Caco-2 (cell line): ENCODE measurements at regions not wholly inside any gene's neighbourhood (a gene's known extent, or its start where the extent isn't known, plus 50 kb on each side); places are given as distances from the start of the nearest gene placed in this dataset.
A peak's percentile ranks its signal among the peaks of the same experiment; 100 is the strongest.

Experiments used
- BruUV-seq: library from RNA; stranded (reverse); fragments of 400-500 nt; replicated peaks from 2 replicates; lab custom pipeline; 2021; lab: Mats Ljungman, UMichigan
- CTCF ChIA-PET: fragments of 300-600 bp; sonication (Branson Sonifier 250); formaldehyde crosslinking; loops from one replicate; lab custom pipeline; 2022; ENCODE audit warnings: antibody characterized with exemption; lab: Charles Lee
- POLR2A ChIA-PET: fragments of 300-600 bp; sonication (Branson Sonifier 250); formaldehyde crosslinking; loops from one replicate; lab custom pipeline; 2022; ENCODE audit warnings: antibody characterized with exemption; lab: Charles Lee
- DNase-seq, 2 experiments: peaks; one replicate each; pipeline versions ENCODE4 v3.0.0 to v3.0.0-alpha.2; 2020 to 2022
- H3K27me3 ChIP-seq: replicated peaks from 2 replicates; pipeline ENCODE4 v1.6.0; 2011; ENCODE audit warnings: low read length; ENCODE audit not compliant: control insufficient read depth, insufficient read depth
- H3K36me3 ChIP-seq: 2 replicates; pipeline ENCODE4 v1.5.1; 2011; ENCODE audit warnings: low read length; ENCODE audit not compliant: control insufficient read depth, insufficient read depth
- H3K4me1 ChIP-seq: fragments of 250-450 bp; sonication (Bioruptor Pico); 2 replicates; pipeline ENCODE4 v1.5.1; 2020; ENCODE audit warnings: mild to moderate bottlenecking
- H3K4me3 ChIP-seq: 2 replicates; pipeline ENCODE4 v1.5.1; 2011; ENCODE audit warnings: low read depth, mild to moderate bottlenecking, control low read depth, low read length
- H3K9me3 ChIP-seq: fragments of 250-450 bp; sonication (Bioruptor Pico); 2 replicates; pipeline ENCODE4 v1.5.1; 2020; ENCODE audit warnings: mild to moderate bottlenecking, moderate library complexity
- H3K27ac Mint-ChIP-seq: one replicate; pipeline ENCODE4 v1.8.0; 2022; ENCODE audit warnings: mixed read lengths; ENCODE audit not compliant: unreplicated experiment
- H3K27me3 Mint-ChIP-seq: one replicate; pipeline ENCODE4 v1.8.0; 2022; ENCODE audit warnings: mixed read lengths; ENCODE audit not compliant: insufficient read depth, unreplicated experiment
- H3K36me3 Mint-ChIP-seq: one replicate; pipeline ENCODE4 v1.8.0; 2022; ENCODE audit warnings: mild to moderate bottlenecking, mixed read lengths; ENCODE audit not compliant: insufficient read depth, unreplicated experiment
- H3K4me1 Mint-ChIP-seq: one replicate; pipeline ENCODE4 v1.8.0; 2022; ENCODE audit warnings: low read depth, mixed read lengths; ENCODE audit not compliant: unreplicated experiment
- H3K4me3 Mint-ChIP-seq: one replicate; pipeline ENCODE4 v1.8.0; 2022; ENCODE audit warnings: mild to moderate bottlenecking, moderate library complexity, mixed read lengths; ENCODE audit not compliant: unreplicated experiment
- H3K9me3 Mint-ChIP-seq: one replicate; pipeline ENCODE4 v1.8.0; 2022; ENCODE audit warnings: mixed read lengths; ENCODE audit not compliant: unreplicated experiment
- CTCF ChIP-seq, 2 experiments: fragments of 200-600 bp in 1 of 2; IDR thresholded peaks; 1 replicate in 1 of 2; 2 replicates in 1 of 2; pipeline versions ENCODE4 v1.5.1 to v1.8.0; 2011 to 2022; ENCODE audit warnings: antibody characterized with exemption in 1 of 2, control low read depth in 1 of 2, inconsistent platforms in 1 of 2, low read depth in 1 of 2, low read length in 1 of 2, mild to moderate bottlenecking in 1 of 2, moderate library complexity in 1 of 2; ENCODE audit not compliant: insufficient read depth in 1 of 2, severe bottlenecking in 1 of 2, unreplicated experiment in 1 of 2
- intact Hi-C: fragments of 100-400 bp; cut with micrococcal nuclease; formaldehyde crosslinking; loops from one replicate; pipeline ENCODE4 v1.10.0; 2022; ENCODE audit not compliant: unreplicated experiment

GRCh38 chr10:78712147-78712546 lies 356.6 kb upstream of the ZMIZ1 start:
- intact Hi-C loops: no loop called here
- no peak overlapping the region for H3K27ac Mint-ChIP-seq

GRCh38 chr10:78713659-78714058 lies 355.1 kb upstream of the ZMIZ1 start:
- no peak overlapping the region for H3K4me3 ChIP-seq
- Mint-ChIP-seq H3K27ac (no peak overlapping the region), H3K36me3 (no peaks in the 10 kb centered on the region), H3K4me3 (no peak overlapping the region), H3K4me1 (no peaks in the 10 kb centered on the region), H3K27me3 (no peaks in the 10 kb centered on the region), H3K9me3 (no peaks in the 10 kb centered on the region)
- DNase-seq: no peak
- no peaks in the 10 kb centered on the region for H3K4me1 ChIP-seq
- POLR2A ChIA-PET: no interaction called here
- no peaks in the 10 kb centered on the region for H3K36me3 ChIP-seq
- CTCF ChIA-PET: no interaction called here
- no TSS peak for BruUV-seq
- H3K27me3 ChIP-seq: no peaks in the 10 kb centered on the region
- no peak for TF ChIP-seq CTCF (IDR thresholded peaks at IDR 0.05; ENCODE audit: insufficient read depth in 1 of 2, low read depth in 1 of 2, low read length in 1 of 2, severe bottlenecking in 1 of 2, unreplicated experiment in 1 of 2)
- intact Hi-C loops: no loop called here
- no peaks in the 10 kb centered on the region for H3K9me3 ChIP-seq

More at GRCh38 chr10:78712147-78712546, 356.6 kb upstream of the ZMIZ1 start:
- Histone ChIP-seq H3K9me3 (no peaks in the 10 kb centered on the region), H3K27me3 (no peaks in the 10 kb centered on the region), H3K36me3 (no peaks in the 10 kb centered on the region), H3K4me3 (no peak overlapping the region), H3K4me1 (no peaks in the 10 kb centered on the region)
- Mint-ChIP-seq H3K36me3 (no peaks in the 10 kb centered on the region), H3K9me3 (no peaks in the 10 kb centered on the region), H3K27me3 (no peaks in the 10 kb centered on the region), H3K4me1 (no peaks in the 10 kb centered on the region), H3K4me3 (no peak overlapping the region)
- no TSS peak for BruUV-seq
- TF ChIP-seq CTCF (IDR thresholded peaks at IDR 0.05; ENCODE audit: insufficient read depth in 1 of 2, low read depth in 1 of 2, low read length in 1 of 2, severe bottlenecking in 1 of 2, unreplicated experiment in 1 of 2): no peak
- DNase-seq: peak in 1 of 2 experiments; percentile 50
- POLR2A ChIA-PET: no interaction called here
- CTCF ChIA-PET: no interaction called here

GRCh38 chr10:78714225-78714624 lies 354.5 kb upstream of the ZMIZ1 start:
- CTCF ChIA-PET: no interaction called here
- no peak overlapping the region for H3K4me3 Mint-ChIP-seq
- H3K36me3 Mint-ChIP-seq: no peaks in the 10 kb centered on the region
- Histone ChIP-seq H3K27me3 (no peaks in the 10 kb centered on the region), H3K36me3 (no peaks in the 10 kb centered on the region), H3K9me3 (no peaks in the 10 kb centered on the region), H3K4me1 (no peaks in the 10 kb centered on the region), H3K4me3 (no peak overlapping the region)
- H3K9me3 Mint-ChIP-seq: no peaks in the 10 kb centered on the region
- BruUV-seq: no TSS peak
- no peaks in the 10 kb centered on the region for H3K27me3 Mint-ChIP-seq
- H3K4me1 Mint-ChIP-seq: no peaks in the 10 kb centered on the region
- POLR2A ChIA-PET: no interaction called here
- TF ChIP-seq CTCF (IDR thresholded peaks at IDR 0.05; ENCODE audit: insufficient read depth in 1 of 2, low read depth in 1 of 2, low read length in 1 of 2, severe bottlenecking in 1 of 2, unreplicated experiment in 1 of 2): no peak
- DNase-seq: no peak
- H3K27ac Mint-ChIP-seq: no peak overlapping the region
- intact Hi-C loops: no loop called here
